CD14-positive monocyte (primary cell): ENCODE measurements at regions not wholly inside any gene's neighbourhood (a gene's known extent, or its start where the extent isn't known, plus 50 kb on each side); places are given as distances from the start of the nearest gene placed in this dataset.

ENCODE experiments used
- DNase-seq, 3 donors: peaks; one replicate each; pipeline ENCODE4 v3.0.0-alpha.2; 2011 to 2022
- H2AFZ ChIP-seq: 2 replicates; pipeline ENCODE4 v1.6.0; 2012; ENCODE audit warnings: mild to moderate bottlenecking, low read depth, low read length, inconsistent platforms; ENCODE audit not compliant: insufficient read depth, poor library complexity, severe bottlenecking
- H3K27ac ChIP-seq, 2 donors: 1 replicate in 1 of 2; 2 replicates in 1 of 2; pipeline ENCODE4 v1.5.1; 2012 to 2013; ENCODE audit warnings: low read length in 2 of 2, control low read depth in 1 of 2, inconsistent platforms in 1 of 2, low read depth in 1 of 2, mild to moderate bottlenecking in 1 of 2
- H3K27me3 ChIP-seq, 2 donors: one replicate each; pipeline versions ENCODE4 v1.6.0 to v1.6.1; 2011 to 2013; ENCODE audit warnings: low read length in 2 of 2; ENCODE audit not compliant: control insufficient read depth in 2 of 2, insufficient read depth in 2 of 2
- H3K36me3 ChIP-seq, 2 donors: replicated peaks in 1 of 2; 1 replicate in 1 of 2; 2 replicates in 1 of 2; pipeline versions ENCODE4 v1.5.1 to v1.6.1; 2012 to 2013; ENCODE audit warnings: low read length in 2 of 2, control low read depth in 1 of 2, inconsistent platforms in 1 of 2, mild to moderate bottlenecking in 1 of 2; ENCODE audit not compliant: insufficient read depth in 2 of 2, control insufficient read depth in 1 of 2
- H3K4me1 ChIP-seq, 2 donors: 1 replicate in 1 of 2; 2 replicates in 1 of 2; pipeline versions ENCODE4 v1.5.1 to v1.6.1; 2012 to 2013; ENCODE audit warnings: low read length in 2 of 2, control low read depth in 1 of 2, inconsistent platforms in 1 of 2, mild to moderate bottlenecking in 1 of 2, moderate library complexity in 1 of 2; ENCODE audit not compliant: insufficient read depth in 2 of 2, control insufficient read depth in 1 of 2
- H3K4me2 ChIP-seq: replicated peaks from 2 replicates; pipeline ENCODE3; 2012; ENCODE audit warnings: low read length, moderate library complexity, mild to moderate bottlenecking; ENCODE audit not compliant: poor library complexity, severe bottlenecking; ENCODE audit errors: extremely low read depth
- H3K4me3 ChIP-seq, 3 experiments: fragments of 200-600 bp in 1 of 3; sonication (generic) in 1 of 3; replicated peaks in 1 of 3; 1 replicate in 2 of 3; 2 replicates in 1 of 3; pipeline ENCODE4 v1.5.1; 2011 to 2013; ENCODE audit warnings: low read length in 3 of 3, mild to moderate bottlenecking in 3 of 3, control low read depth in 2 of 3, low read depth in 2 of 3, inconsistent platforms in 1 of 3, moderate library complexity in 1 of 3
- H3K79me2 ChIP-seq: 2 replicates; pipeline ENCODE4 v1.6.0; 2012; ENCODE audit warnings: mild to moderate bottlenecking, control low read depth, inconsistent platforms, low read length, moderate library complexity; ENCODE audit not compliant: insufficient read depth
- H3K9ac ChIP-seq: 2 replicates; pipeline ENCODE4 v1.6.0; 2017; ENCODE audit warnings: low read length, mild to moderate bottlenecking; ENCODE audit not compliant: insufficient read depth, poor library complexity, severe bottlenecking
- H3K9me3 ChIP-seq, 2 donors: replicated peaks in 1 of 2; 1 replicate in 1 of 2; 2 replicates in 1 of 2; pipeline versions ENCODE4 v1.5.1 to v1.6.1; 2012 to 2013; ENCODE audit warnings: low read length in 2 of 2, control low read depth in 1 of 2; ENCODE audit not compliant: control insufficient read depth in 1 of 2, insufficient read depth in 1 of 2
- H4K20me1 ChIP-seq: 2 replicates; pipeline ENCODE4 v1.6.0; 2012; ENCODE audit warnings: mild to moderate bottlenecking, low read length, control low read depth, moderate library complexity; ENCODE audit not compliant: insufficient read depth
- H3K27ac Mint-ChIP-seq, 7 donors: one replicate each; pipeline ENCODE4 v1.8.0; 2020; ENCODE audit warnings: mild to moderate bottlenecking in 7 of 7, mixed read lengths in 7 of 7, moderate library complexity in 6 of 7, inconsistent platforms in 2 of 7
- H3K27me3 Mint-ChIP-seq, 3 donors: one replicate each; pipeline ENCODE4 v1.8.0; 2021 to 2022; ENCODE audit warnings: low read depth in 3 of 3, mild to moderate bottlenecking in 3 of 3, mixed read lengths in 3 of 3, moderate library complexity in 3 of 3, inconsistent platforms in 1 of 3
- H3K36me3 Mint-ChIP-seq, 2 donors: one replicate each; pipeline ENCODE4 v1.8.0; 2020; ENCODE audit warnings: mixed read lengths in 2 of 2, inconsistent platforms in 1 of 2, mild to moderate bottlenecking in 1 of 2
- H3K4me1 Mint-ChIP-seq: one replicate; pipeline ENCODE4 v1.8.0; 2020; ENCODE audit warnings: mild to moderate bottlenecking, mixed read lengths
- H3K4me3 Mint-ChIP-seq, 2 donors: one replicate each; pipeline ENCODE4 v1.8.0; 2020; ENCODE audit warnings: mild to moderate bottlenecking in 2 of 2, mixed read lengths in 2 of 2, moderate library complexity in 1 of 2
- H3K9me3 Mint-ChIP-seq, 7 donors: one replicate each; pipeline ENCODE4 v1.8.0; 2020 to 2022; ENCODE audit warnings: mixed read lengths in 7 of 7, mild to moderate bottlenecking in 6 of 7, moderate library complexity in 6 of 7, inconsistent platforms in 2 of 7
- CTCF ChIP-seq: fragments of 200-600 bp; IDR thresholded peaks from one replicate; pipeline ENCODE4 v1.8.0; 2022; ENCODE audit warnings: antibody characterized with exemption, mild to moderate bottlenecking
- WGBS: methylation state at CpG from one replicate; pipeline ENCODE4 v1.1.5; 2013; ENCODE audit warnings: missing lambda C conversion rate; ENCODE audit not compliant: insufficient coverage; 5-methylcytosine and 5-hydroxymethylcytosine counted together
- intact Hi-C, 2 donors: fragments of 100-400 bp; cut with micrococcal nuclease; formaldehyde crosslinking; loops; one replicate each; pipeline versions ENCODE4 v1.15.0 to v1.15.1; 2023

GRCh38 chr7:142602183-142602582, 147.1 kb upstream of the PRSS1 start:
- H3K4me1 ChIP-seq = no peaks in the 10 kb centered on the region
- Mint-ChIP-seq H3K9me3 (no peaks in the 10 kb centered on the region), H3K4me3 (no peak overlapping the region), H3K36me3 (no peaks in the 10 kb centered on the region), H3K4me1 (peaks cover 18% of the 10 kb centered on the region), H3K27me3 (peaks cover 0 to 2% (median 1%) of the 10 kb centered on the region in 3 donors), H3K27ac (peak overlapping the region in 1 of 7 donors; percentile 64)
- no peak overlapping the region for H3K4me3 ChIP-seq
- no peaks in the 10 kb centered on the region for H3K9me3 ChIP-seq
- H3K9ac ChIP-seq = no peak overlapping the region
- intact Hi-C loops = no loop called here
- H2AFZ ChIP-seq = peak overlapping the region; percentile 3
- DNase-seq = no peak
- WGBS = 82% methylated on average over 6 of the region's 9 CpGs
- H3K27ac ChIP-seq = no peak overlapping the region
- H3K27me3 ChIP-seq = no peaks in the 10 kb centered on the region
- no peak overlapping the region for H3K4me2 ChIP-seq
- no peaks in the 10 kb centered on the region for H3K36me3 ChIP-seq
- H4K20me1 ChIP-seq = no peaks in the 10 kb centered on the region
- TF ChIP-seq CTCF = no peak
- H3K79me2 ChIP-seq = no peaks in the 10 kb centered on the region

- Mint-ChIP-seq H3K4me3 (no peak overlapping the region), H3K4me1 (peaks cover 12% of the 10 kb centered on the region), H3K27ac (peak overlapping the region in 1 of 7 donors; percentile 57), H3K9me3 (no peaks in the 10 kb centered on the region), H3K27me3 (peaks cover 0 to 2% (median 2%) of the 10 kb centered on the region in 3 donors), H3K36me3 (no peaks in the 10 kb centered on the region)
- H3K4me1 ChIP-seq = no peaks in the 10 kb centered on the region
- intact Hi-C loops = no loop called here
- H3K27me3 ChIP-seq = no peaks in the 10 kb centered on the region
- no peak overlapping the region for H3K9ac ChIP-seq
- WGBS = 3% methylated on average over 4 of the region's 6 CpGs
- H4K20me1 ChIP-seq = no peaks in the 10 kb centered on the region
- H3K27ac ChIP-seq = no peak overlapping the region
- H2AFZ ChIP-seq = peak overlapping the region; percentile 36
- H3K36me3 ChIP-seq = no peaks in the 10 kb centered on the region
- H3K79me2 ChIP-seq = no peaks in the 10 kb centered on the region
- H3K4me3 ChIP-seq = no peak overlapping the region
- H3K4me2 ChIP-seq = no peak overlapping the region
- TF ChIP-seq CTCF = no peak
- no peaks in the 10 kb centered on the region for H3K9me3 ChIP-seq
- DNase-seq = no peak
These were observed 151.0 kb upstream of the PRSS1 start for GRCh38 chr7:142598297-142598696.
